ENCODE measurements at regions not wholly inside any gene's neighbourhood (a gene's known extent, or its start where the extent isn't known, plus 50 kb on each side); places are given as distances from the start of the nearest gene placed in this dataset.

- DNase-seq = no peak
These were observed 370.3 kb upstream of the RGMB start for GRCh38 chr5:98403131-98403530.

- no peak for DNase-seq
These were observed 358.5 kb upstream of the RGMB start for GRCh38 chr5:98414938-98415337.

- no peak for DNase-seq
These were observed 357.8 kb upstream of the RGMB start for GRCh38 chr5:98415663-98416062.

GRCh38 chr5:98416541-98416940 lies 356.9 kb upstream of the RGMB start:
- no peak for DNase-seq

GRCh38 chr5:98419825-98420224 lies 353.6 kb upstream of the RGMB start:
- no peak for DNase-seq

GRCh38 chr5:98424681-98425450 lies 348.6 kb upstream of the RGMB start:
- DNase-seq = no peak

GRCh38 chr5:98425640-98426039 lies 347.8 kb upstream of the RGMB start:
- DNase-seq = no peak

- peak in 1 of 5 donors; percentile 3 for DNase-seq
These were observed 344.7 kb upstream of the RGMB start for GRCh38 chr5:98428806-98429205.

- no peak for DNase-seq
These were observed 341.1 kb upstream of the RGMB start for GRCh38 chr5:98432378-98432777.

- no peak for DNase-seq
These were observed 340.4 kb upstream of the RGMB start for GRCh38 chr5:98433022-98433421.

GRCh38 chr5:98433673-98434072 lies 339.8 kb upstream of the RGMB start:
- DNase-seq = no peak

GRCh38 chr5:98436667-98437066 lies 336.8 kb upstream of the RGMB start:
- no peak for DNase-seq

GRCh38 chr5:98442448-98442847 lies 331.0 kb upstream of the RGMB start:
- no peak for DNase-seq

GRCh38 chr5:98443881-98444280 lies 329.6 kb upstream of the RGMB start:
- DNase-seq = no peak

GRCh38 chr5:98453296-98453695 lies 320.2 kb upstream of the RGMB start:
- DNase-seq = no peak

GRCh38 chr5:98454407-98454806 lies 319.1 kb upstream of the RGMB start:
- no peak for DNase-seq

- DNase-seq = no peak
These were observed 318.6 kb upstream of the RGMB start for GRCh38 chr5:98454904-98455303.

GRCh38 chr5:98455665-98456064 lies 317.8 kb upstream of the RGMB start:
- no peak for DNase-seq

- DNase-seq = no peak
These were observed 315.5 kb upstream of the RGMB start for GRCh38 chr5:98458004-98458403.

GRCh38 chr5:98458726-98459125 lies 314.7 kb upstream of the RGMB start:
- DNase-seq = no peak

- no peak for DNase-seq
These were observed 312.9 kb upstream of the RGMB start for GRCh38 chr5:98460536-98460935.

- DNase-seq = no peak
These were observed 312.0 kb upstream of the RGMB start for GRCh38 chr5:98461485-98461884.

- DNase-seq = no peak
These were observed 310.2 kb upstream of the RGMB start for GRCh38 chr5:98463222-98463621.

- DNase-seq = no peak
These were observed 309.8 kb upstream of the RGMB start for GRCh38 chr5:98463676-98464075.

- no peak for DNase-seq
These were observed 308.6 kb upstream of the RGMB start for GRCh38 chr5:98464737-98465330.

Measured in T-helper 1 cell (primary cell).